ENCODE measurements at regions not wholly inside any gene's neighbourhood (a gene's known extent, or its start where the extent isn't known, plus 50 kb on each side); places are given as distances from the start of the nearest gene placed in this dataset.

DNA sequence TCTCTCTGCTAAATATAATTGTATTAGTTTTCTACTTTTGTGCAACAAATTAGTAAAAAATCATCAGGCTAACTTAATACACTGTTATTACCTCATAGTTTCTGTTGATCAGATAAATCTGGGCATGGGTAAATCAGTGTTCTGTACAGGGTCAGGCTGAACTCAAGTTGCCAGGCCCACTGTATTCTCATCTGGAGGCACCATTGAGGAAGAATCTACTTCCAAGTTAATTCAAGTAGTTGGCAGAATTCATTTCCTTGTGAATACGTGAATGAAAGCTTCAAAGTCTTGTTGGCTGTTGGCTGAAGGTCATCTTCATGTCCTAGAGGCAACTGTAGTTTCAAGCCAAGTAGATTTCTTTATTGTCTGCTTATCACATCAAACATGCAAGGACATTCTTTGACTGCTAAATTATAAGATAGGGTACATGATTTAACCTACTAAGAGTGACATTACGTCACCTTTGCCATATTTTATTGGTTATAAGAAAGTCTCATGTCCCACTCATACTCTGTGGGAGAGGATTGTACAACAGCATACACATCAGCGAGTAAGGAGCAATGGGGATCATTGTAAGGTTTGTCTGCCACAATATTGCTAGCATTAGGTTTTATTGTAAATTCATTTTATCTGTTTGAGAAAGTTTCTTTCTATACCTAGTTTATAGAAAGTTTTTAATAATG is 1219.0 kb downstream of the ARAP2 start:
- Mint-ChIP-seq H3K9me3 (ENCODE audit: unreplicated experiment) (peaks cover 18% of the 10 kb centered on the region), H3K36me3 (ENCODE audit: insufficient read depth, unreplicated experiment) (no peaks in the 10 kb centered on the region), H3K27me3 (ENCODE audit: insufficient read depth, unreplicated experiment) (no peaks in the 10 kb centered on the region), H3K4me1 (ENCODE audit: insufficient read depth, unreplicated experiment) (peaks cover 8% of the 10 kb centered on the region), H3K27ac (ENCODE audit: low read depth, unreplicated experiment) (no peak overlapping the region), H3K4me3 (ENCODE audit: unreplicated experiment) (no peak overlapping the region)
- CTCF ChIA-PET: no interaction called here
- no peak for TF ChIP-seq CTCF (IDR thresholded peaks at IDR 0.05; ENCODE audit: unreplicated experiment)
- no peak for DNase-seq (ENCODE audit: unreplicated experiment)
- POLR2A ChIA-PET: no interaction called here
- no TSS peak for BruUV-seq (replicated peaks)
- intact Hi-C loops (cut with micrococcal nuclease): no loop called here

- intact Hi-C loops (cut with micrococcal nuclease): no loop called here
- H3K27me3 Mint-ChIP-seq (ENCODE audit: insufficient read depth, unreplicated experiment): no peaks in the 10 kb centered on the region
- H3K27ac Mint-ChIP-seq (ENCODE audit: low read depth, unreplicated experiment): no peak overlapping the region
- TF ChIP-seq CTCF (IDR thresholded peaks at IDR 0.05; ENCODE audit: unreplicated experiment): no peak
- ChIA-PET CTCF (no interaction called here), POLR2A (no interaction called here)
- H3K36me3 Mint-ChIP-seq (ENCODE audit: insufficient read depth, unreplicated experiment): no peaks in the 10 kb centered on the region
- H3K4me1 Mint-ChIP-seq (ENCODE audit: insufficient read depth, unreplicated experiment): no peaks in the 10 kb centered on the region
- H3K4me3 Mint-ChIP-seq (ENCODE audit: unreplicated experiment): no peak overlapping the region
- no peak for DNase-seq (ENCODE audit: unreplicated experiment)
- no peaks in the 10 kb centered on the region for H3K9me3 Mint-ChIP-seq (ENCODE audit: unreplicated experiment)
- no TSS peak for BruUV-seq (replicated peaks)
Measured at GRCh38 chr4:35038079-35038805, 1206.1 kb downstream of the ARAP2 start.

DNA sequence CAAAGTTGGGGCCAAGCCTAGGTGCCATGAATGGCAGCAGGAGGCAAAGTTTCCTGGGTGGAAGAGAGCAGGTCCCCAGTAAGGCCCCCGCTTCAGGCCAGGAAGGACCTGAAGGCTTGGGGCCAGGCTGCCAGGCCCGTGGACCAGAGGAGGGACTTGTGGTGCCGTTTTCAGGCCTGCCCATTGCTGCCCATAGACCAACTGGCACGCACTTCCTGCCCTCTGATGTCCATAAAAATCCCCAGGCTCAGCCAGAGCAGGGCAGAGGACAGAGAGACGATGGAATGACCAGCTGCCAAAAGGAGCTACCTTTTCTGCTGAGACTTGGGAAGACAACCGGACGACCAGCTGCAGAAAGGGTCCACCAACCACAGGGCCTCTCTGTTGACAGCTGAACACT is 1205.5 kb downstream of the ARAP2 start:
- DNase-seq (ENCODE audit: unreplicated experiment): no peak
- BruUV-seq (replicated peaks): no TSS peak
- Mint-ChIP-seq H3K27me3 (ENCODE audit: insufficient read depth, unreplicated experiment) (no peaks in the 10 kb centered on the region), H3K4me1 (ENCODE audit: insufficient read depth, unreplicated experiment) (no peaks in the 10 kb centered on the region), H3K27ac (ENCODE audit: low read depth, unreplicated experiment) (no peak overlapping the region), H3K9me3 (ENCODE audit: unreplicated experiment) (no peaks in the 10 kb centered on the region), H3K4me3 (ENCODE audit: unreplicated experiment) (no peak overlapping the region), H3K36me3 (ENCODE audit: insufficient read depth, unreplicated experiment) (no peaks in the 10 kb centered on the region)
- ChIA-PET POLR2A (no interaction called here), CTCF (no interaction called here)
- TF ChIP-seq CTCF (IDR thresholded peaks at IDR 0.05; ENCODE audit: unreplicated experiment): no peak
- intact Hi-C loops (cut with micrococcal nuclease): no loop called here

DNA sequence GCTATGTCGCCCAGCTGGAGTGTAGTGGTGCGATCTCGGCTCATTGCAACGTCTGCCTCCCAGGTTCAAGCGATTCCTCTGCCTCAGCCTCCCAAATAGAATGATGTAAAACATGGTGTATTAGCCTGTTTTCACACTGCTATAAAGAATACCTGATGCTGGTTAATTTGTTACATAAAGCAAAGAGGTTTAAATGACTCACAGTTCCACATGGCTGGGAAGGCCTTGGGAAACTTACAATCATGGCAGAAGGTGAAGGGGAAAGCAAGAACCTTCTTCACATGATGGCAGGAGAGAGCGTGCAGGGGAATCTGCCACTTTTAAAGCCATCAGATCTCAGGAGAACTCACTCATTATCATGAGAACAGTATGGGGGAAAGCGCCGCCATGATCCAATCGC is 1191.8 kb downstream of the ARAP2 start:
- no peaks in the 10 kb centered on the region for H3K27me3 Mint-ChIP-seq (ENCODE audit: insufficient read depth, unreplicated experiment)
- CTCF ChIA-PET: no interaction called here
- no peak for DNase-seq (ENCODE audit: unreplicated experiment)
- H3K36me3 Mint-ChIP-seq (ENCODE audit: insufficient read depth, unreplicated experiment): no peaks in the 10 kb centered on the region
- no peak for TF ChIP-seq CTCF (IDR thresholded peaks at IDR 0.05; ENCODE audit: unreplicated experiment)
- POLR2A ChIA-PET: no interaction called here
- no peaks in the 10 kb centered on the region for H3K9me3 Mint-ChIP-seq (ENCODE audit: unreplicated experiment)
- H3K4me1 Mint-ChIP-seq (ENCODE audit: insufficient read depth, unreplicated experiment): no peaks in the 10 kb centered on the region
- intact Hi-C loops (cut with micrococcal nuclease): no loop called here
- no peak overlapping the region for H3K27ac Mint-ChIP-seq (ENCODE audit: low read depth, unreplicated experiment)
- no peak overlapping the region for H3K4me3 Mint-ChIP-seq (ENCODE audit: unreplicated experiment)
- BruUV-seq (replicated peaks): no TSS peak

All from MCF 10A (cell line).